GM23338 (cell line): ENCODE measurements at regions not wholly inside any gene's neighbourhood (a gene's known extent, or its start where the extent isn't known, plus 50 kb on each side); places are given as distances from the start of the nearest gene placed in this dataset.
A peak's percentile ranks its signal among the peaks of the same experiment; 100 is the strongest.

ENCODE experiments used
- ATAC-seq: fragments of 200-7000 bp; cut with Tn5 transposase; 3 replicates; pipeline ENCODE4 v1.9.1; 2020
- DNase-seq: peaks from one replicate; pipeline ENCODE4 v3.0.0-alpha.2; 2015; ENCODE audit warnings: low spot score
- H2AFZ ChIP-seq: fragments of 200-600 bp; sonication (generic); 2 replicates; pipeline ENCODE4 v1.8.0; 2016; ENCODE audit warnings: antibody characterized with exemption, mild to moderate bottlenecking, moderate library complexity
- H3F3A ChIP-seq: fragments of 200-600 bp; sonication (generic); replicated peaks from 2 replicates; pipeline ENCODE4 v1.8.0; 2017; ENCODE audit warnings: antibody characterized with exemption, mixed run types, low read depth
- H3K27ac ChIP-seq: fragments of 200-600 bp; sonication (generic); 2 replicates; pipeline ENCODE4 v1.6.1; 2016; ENCODE audit warnings: low read depth
- H3K27me3 ChIP-seq: fragments of 200-600 bp; sonication (generic); 2 replicates; pipeline ENCODE4 v1.8.0; 2016; ENCODE audit warnings: mild to moderate bottlenecking, mixed run types, moderate library complexity; ENCODE audit not compliant: insufficient read depth
- H3K36me3 ChIP-seq: fragments of 200-600 bp; sonication (generic); 2 replicates; pipeline ENCODE4 v1.8.0; 2016; ENCODE audit warnings: mild to moderate bottlenecking; ENCODE audit not compliant: insufficient read depth
- H3K4me1 ChIP-seq: fragments of 200-600 bp; sonication (generic); 2 replicates; pipeline ENCODE4 v1.8.0; 2016; ENCODE audit warnings: mild to moderate bottlenecking, moderate library complexity; ENCODE audit not compliant: insufficient read depth
- H3K4me2 ChIP-seq: fragments of 200-600 bp; sonication (generic); 2 replicates; pipeline ENCODE4 v1.7.1; 2017; ENCODE audit warnings: mixed run types
- H3K4me3 ChIP-seq: fragments of 200-600 bp; sonication (generic); 2 replicates; pipeline ENCODE4 v1.6.1; 2016; ENCODE audit warnings: mixed run types
- H3K79me2 ChIP-seq: fragments of 200-600 bp; sonication (generic); replicated peaks from 2 replicates; pipeline ENCODE4 v1.8.0; 2017; ENCODE audit warnings: mild to moderate bottlenecking; ENCODE audit not compliant: insufficient read depth
- H3K9me2 ChIP-seq: fragments of 200-600 bp; sonication (generic); 2 replicates; pipeline ENCODE4 v1.8.0; 2017; ENCODE audit not compliant: insufficient read depth
- H4K20me1 ChIP-seq: fragments of 200-600 bp; sonication (generic); replicated peaks from 2 replicates; pipeline ENCODE4 v1.8.0; 2017; ENCODE audit warnings: mild to moderate bottlenecking; ENCODE audit not compliant: insufficient read depth
- H3K27ac Mint-ChIP-seq: 2 replicates; pipeline ENCODE4 v1.8.0; 2020; ENCODE audit warnings: inconsistent platforms, mild to moderate bottlenecking, moderate library complexity, mixed read lengths
- H3K27me3 Mint-ChIP-seq: 3 replicates; pipeline ENCODE4 v1.8.0; 2022; ENCODE audit warnings: low read depth, mild to moderate bottlenecking, moderate library complexity, mixed read lengths, inconsistent platforms; ENCODE audit not compliant: insufficient read depth, poor library complexity
- H3K36me3 Mint-ChIP-seq: 3 replicates; pipeline ENCODE4 v1.8.0; 2021; ENCODE audit warnings: low read depth, mild to moderate bottlenecking, inconsistent platforms, moderate library complexity, mixed read lengths
- H3K4me1 Mint-ChIP-seq: 3 replicates; pipeline ENCODE4 v1.8.0; 2020; ENCODE audit warnings: mild to moderate bottlenecking, inconsistent platforms, mixed read lengths
- H3K4me3 Mint-ChIP-seq: 3 replicates; pipeline ENCODE4 v1.8.0; 2021; ENCODE audit warnings: moderate library complexity, mild to moderate bottlenecking, inconsistent platforms, mixed read lengths
- H3K9me3 Mint-ChIP-seq: 3 replicates; pipeline ENCODE4 v1.8.0; 2020; ENCODE audit warnings: moderate library complexity, mild to moderate bottlenecking, inconsistent platforms, mixed read lengths
- CTCF ChIP-seq, 2 experiments: fragments of 200-600 bp in 1 of 2; sonication (generic) in 1 of 2; conservative IDR thresholded peaks; 2 replicates each; pipeline versions ENCODE4 v1.5.1 to v1.6.1; 2016 to 2017; ENCODE audit warnings: antibody characterized with exemption in 2 of 2, low read depth in 2 of 2, mild to moderate bottlenecking in 2 of 2, moderate library complexity in 1 of 2
- EZH2 ChIP-seq: fragments of 200-600 bp; sonication (generic); IDR thresholded peaks from one replicate; pipeline ENCODE4 v1.8.0; 2017; ENCODE audit warnings: antibody characterized with exemption, mild to moderate bottlenecking, low read depth; ENCODE audit not compliant: unreplicated experiment
- NANOG ChIP-seq: IDR thresholded peaks from 2 replicates; pipeline ENCODE4 v1.6.1; 2016; ENCODE audit warnings: antibody characterized with exemption, borderline replicate concordance
- POLR2AphosphoS5 ChIP-seq: IDR thresholded peaks from 2 replicates; pipeline ENCODE4 v1.6.1; 2016; ENCODE audit warnings: antibody characterized with exemption, low read depth
- STAT1 ChIP-seq: IDR thresholded peaks from one replicate; pipeline ENCODE4 v1.6.1; 2016; ENCODE audit warnings: antibody characterized with exemption; ENCODE audit not compliant: unreplicated experiment
- ZNF114 ChIP-seq: fragments of 250-450 bp; sonication (Bioruptor Pico); IDR thresholded peaks from 2 replicates; pipeline ENCODE4 v1.5.0; 2020; ENCODE audit warnings: mild to moderate bottlenecking, moderate library complexity
- ZNF331 ChIP-seq: fragments of 250-450 bp; sonication (Bioruptor Pico); IDR thresholded peaks from 2 replicates; pipeline ENCODE4 v1.5.0; 2020; ENCODE audit warnings: low read depth, mild to moderate bottlenecking, moderate library complexity
- TF ChIP-seq, protein P1 (sequence below): IDR thresholded peaks from 2 replicates; pipeline ENCODE4 v1.6.1; 2016; ENCODE audit warnings: antibody characterized with exemption
- TF ChIP-seq, protein P2 (sequence below): fragments of 250-450 bp; sonication (Bioruptor Pico); IDR thresholded peaks from 2 replicates; pipeline ENCODE4 v1.5.0; 2020; ENCODE audit warnings: mild to moderate bottlenecking, moderate library complexity
- TF ChIP-seq, protein P3 (sequence below): IDR thresholded peaks from one replicate; pipeline ENCODE4 v1.6.1; 2018; ENCODE audit warnings: antibody characterized with exemption; ENCODE audit not compliant: unreplicated experiment

DNA sequence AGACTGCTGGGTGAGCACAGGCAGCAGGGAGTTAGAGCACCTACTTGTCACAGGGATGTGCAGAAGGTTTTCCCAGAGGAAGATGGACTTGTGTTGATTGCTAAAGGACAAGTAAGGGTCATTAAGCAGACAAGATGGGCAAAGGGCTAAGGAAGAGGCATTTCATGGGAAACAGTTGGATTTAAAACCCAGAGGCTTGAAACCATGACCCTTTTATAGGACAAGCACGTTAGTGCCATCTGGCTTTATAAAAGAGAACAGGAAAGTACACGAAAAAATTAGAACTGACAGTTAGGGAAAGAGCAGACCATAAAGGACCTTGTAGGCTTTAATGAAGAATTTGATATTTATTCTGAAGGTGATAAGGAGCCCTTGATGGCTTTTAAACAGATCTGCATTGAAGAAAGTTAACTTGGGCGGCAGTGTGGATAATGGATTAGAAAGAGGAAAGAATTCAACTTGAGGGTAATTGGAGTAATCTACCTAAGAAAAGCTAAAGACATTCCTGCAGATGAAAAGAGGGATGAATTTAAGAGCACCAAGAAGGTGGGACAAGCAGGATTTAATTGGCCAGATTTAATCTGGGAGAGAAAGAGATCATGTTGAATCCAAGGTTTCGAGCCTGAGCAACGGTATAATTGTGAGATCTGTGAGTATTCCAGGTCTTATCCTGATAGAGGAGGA is 68.6 kb downstream of the ZC3H11B start:
- DNase-seq (peak; percentile 51), ATAC-seq (peak; percentile 34)
- Mint-ChIP-seq H3K4me3 (no peak overlapping the region; the same call in 2 of the 3 replicates), H3K9me3 (peaks cover 9% of the 10 kb centered on the region), H3K27ac (peak overlapping the region; percentile 7; the same call in 1 of the 2 replicates), H3K36me3 (peaks cover 4% of the 10 kb centered on the region), H3K4me1 (peaks cover 19% of the 10 kb centered on the region), H3K27me3 (no peaks in the 10 kb centered on the region)
- Histone ChIP-seq H2AFZ (no peak overlapping the region), H3K36me3 (no peaks in the 10 kb centered on the region), H4K20me1 (no peaks in the 10 kb centered on the region), H3K9me2 (peaks cover 13% of the 10 kb centered on the region; the same call in 1 of the 2 replicates), H3K4me3 (no peak overlapping the region), H3K79me2 (no peaks in the 10 kb centered on the region), H3K27me3 (no peaks in the 10 kb centered on the region), H3K27ac (no peak overlapping the region), H3K4me2 (peak overlapping the region; percentile 2; the same call in 1 of the 2 replicates), H3F3A (no peaks in the 10 kb centered on the region), H3K4me1 (peaks cover 20% of the 10 kb centered on the region)
- TF ChIP-seq NANOG (peak; percentile 34; the same call in 1 of the 2 replicates), CTCF (conservative IDR thresholded peaks at IDR 0.05; ENCODE audit: low read depth in 2 of 2) (peak in 1 of 2 experiments; percentile 7; a peak in 2 of 4 replicates), POLR2AphosphoS5 (no peak), ZNF114 (CRISPR knock-in tag) (no peak), ZNF331 (CRISPR knock-in tag) (no peak), STAT1 (no peak), EZH2 (no peak)
- TF ChIP-seq, protein P1, sequence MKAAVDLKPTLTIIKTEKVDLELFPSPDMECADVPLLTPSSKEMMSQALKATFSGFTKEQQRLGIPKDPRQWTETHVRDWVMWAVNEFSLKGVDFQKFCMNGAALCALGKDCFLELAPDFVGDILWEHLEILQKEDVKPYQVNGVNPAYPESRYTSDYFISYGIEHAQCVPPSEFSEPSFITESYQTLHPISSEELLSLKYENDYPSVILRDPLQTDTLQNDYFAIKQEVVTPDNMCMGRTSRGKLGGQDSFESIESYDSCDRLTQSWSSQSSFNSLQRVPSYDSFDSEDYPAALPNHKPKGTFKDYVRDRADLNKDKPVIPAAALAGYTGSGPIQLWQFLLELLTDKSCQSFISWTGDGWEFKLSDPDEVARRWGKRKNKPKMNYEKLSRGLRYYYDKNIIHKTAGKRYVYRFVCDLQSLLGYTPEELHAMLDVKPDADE: no peak
- TF ChIP-seq, protein P2, sequence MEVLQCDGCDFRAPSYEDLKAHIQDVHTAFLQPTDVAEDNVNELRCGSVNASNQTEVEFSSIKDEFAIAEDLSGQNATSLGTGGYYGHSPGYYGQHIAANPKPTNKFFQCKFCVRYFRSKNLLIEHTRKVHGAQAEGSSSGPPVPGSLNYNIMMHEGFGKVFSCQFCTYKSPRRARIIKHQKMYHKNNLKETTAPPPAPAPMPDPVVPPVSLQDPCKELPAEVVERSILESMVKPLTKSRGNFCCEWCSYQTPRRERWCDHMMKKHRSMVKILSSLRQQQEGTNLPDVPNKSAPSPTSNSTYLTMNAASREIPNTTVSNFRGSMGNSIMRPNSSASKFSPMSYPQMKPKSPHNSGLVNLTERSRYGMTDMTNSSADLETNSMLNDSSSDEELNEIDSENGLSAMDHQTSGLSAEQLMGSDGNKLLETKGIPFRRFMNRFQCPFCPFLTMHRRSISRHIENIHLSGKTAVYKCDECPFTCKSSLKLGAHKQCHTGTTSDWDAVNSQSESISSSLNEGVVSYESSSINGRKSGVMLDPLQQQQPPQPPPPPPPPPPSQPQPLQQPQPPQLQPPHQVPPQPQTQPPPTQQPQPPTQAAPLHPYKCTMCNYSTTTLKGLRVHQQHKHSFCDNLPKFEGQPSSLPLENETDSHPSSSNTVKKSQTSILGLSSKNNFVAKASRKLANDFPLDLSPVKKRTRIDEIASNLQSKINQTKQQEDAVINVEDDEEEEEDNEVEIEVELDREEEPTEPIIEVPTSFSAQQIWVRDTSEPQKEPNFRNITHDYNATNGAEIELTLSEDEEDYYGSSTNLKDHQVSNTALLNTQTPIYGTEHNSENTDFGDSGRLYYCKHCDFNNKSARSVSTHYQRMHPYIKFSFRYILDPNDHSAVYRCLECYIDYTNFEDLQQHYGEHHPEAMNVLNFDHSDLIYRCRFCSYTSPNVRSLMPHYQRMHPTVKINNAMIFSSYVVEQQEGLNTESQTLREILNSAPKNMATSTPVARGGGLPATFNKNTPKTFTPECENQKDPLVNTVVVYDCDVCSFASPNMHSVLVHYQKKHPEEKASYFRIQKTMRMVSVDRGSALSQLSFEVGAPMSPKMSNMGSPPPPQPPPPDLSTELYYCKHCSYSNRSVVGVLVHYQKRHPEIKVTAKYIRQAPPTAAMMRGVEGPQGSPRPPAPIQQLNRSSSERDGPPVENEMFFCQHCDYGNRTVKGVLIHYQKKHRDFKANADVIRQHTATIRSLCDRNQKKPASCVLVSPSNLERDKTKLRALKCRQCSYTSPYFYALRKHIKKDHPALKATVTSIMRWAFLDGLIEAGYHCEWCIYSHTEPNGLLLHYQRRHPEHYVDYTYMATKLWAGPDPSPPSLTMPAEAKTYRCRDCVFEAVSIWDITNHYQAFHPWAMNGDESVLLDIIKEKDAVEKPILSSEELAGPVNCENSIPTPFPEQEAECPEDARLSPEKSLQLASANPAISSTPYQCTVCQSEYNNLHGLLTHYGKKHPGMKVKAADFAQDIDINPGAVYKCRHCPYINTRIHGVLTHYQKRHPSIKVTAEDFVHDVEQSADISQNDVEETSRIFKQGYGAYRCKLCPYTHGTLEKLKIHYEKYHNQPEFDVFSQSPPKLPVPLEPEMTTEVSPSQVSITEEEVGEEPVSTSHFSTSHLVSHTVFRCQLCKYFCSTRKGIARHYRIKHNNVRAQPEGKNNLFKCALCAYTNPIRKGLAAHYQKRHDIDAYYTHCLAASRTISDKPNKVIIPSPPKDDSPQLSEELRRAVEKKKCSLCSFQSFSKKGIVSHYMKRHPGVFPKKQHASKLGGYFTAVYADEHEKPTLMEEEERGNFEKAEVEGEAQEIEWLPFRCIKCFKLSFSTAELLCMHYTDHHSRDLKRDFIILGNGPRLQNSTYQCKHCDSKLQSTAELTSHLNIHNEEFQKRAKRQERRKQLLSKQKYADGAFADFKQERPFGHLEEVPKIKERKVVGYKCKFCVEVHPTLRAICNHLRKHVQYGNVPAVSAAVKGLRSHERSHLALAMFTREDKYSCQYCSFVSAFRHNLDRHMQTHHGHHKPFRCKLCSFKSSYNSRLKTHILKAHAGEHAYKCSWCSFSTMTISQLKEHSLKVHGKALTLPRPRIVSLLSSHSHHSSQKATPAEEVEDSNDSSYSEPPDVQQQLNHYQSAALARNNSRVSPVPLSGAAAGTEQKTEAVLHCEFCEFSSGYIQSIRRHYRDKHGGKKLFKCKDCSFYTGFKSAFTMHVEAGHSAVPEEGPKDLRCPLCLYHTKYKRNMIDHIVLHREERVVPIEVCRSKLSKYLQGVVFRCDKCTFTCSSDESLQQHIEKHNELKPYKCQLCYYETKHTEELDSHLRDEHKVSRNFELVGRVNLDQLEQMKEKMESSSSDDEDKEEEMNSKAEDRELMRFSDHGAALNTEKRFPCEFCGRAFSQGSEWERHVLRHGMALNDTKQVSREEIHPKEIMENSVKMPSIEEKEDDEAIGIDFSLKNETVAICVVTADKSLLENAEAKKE (CRISPR knock-in tag): no peak
- TF ChIP-seq, protein P3, sequence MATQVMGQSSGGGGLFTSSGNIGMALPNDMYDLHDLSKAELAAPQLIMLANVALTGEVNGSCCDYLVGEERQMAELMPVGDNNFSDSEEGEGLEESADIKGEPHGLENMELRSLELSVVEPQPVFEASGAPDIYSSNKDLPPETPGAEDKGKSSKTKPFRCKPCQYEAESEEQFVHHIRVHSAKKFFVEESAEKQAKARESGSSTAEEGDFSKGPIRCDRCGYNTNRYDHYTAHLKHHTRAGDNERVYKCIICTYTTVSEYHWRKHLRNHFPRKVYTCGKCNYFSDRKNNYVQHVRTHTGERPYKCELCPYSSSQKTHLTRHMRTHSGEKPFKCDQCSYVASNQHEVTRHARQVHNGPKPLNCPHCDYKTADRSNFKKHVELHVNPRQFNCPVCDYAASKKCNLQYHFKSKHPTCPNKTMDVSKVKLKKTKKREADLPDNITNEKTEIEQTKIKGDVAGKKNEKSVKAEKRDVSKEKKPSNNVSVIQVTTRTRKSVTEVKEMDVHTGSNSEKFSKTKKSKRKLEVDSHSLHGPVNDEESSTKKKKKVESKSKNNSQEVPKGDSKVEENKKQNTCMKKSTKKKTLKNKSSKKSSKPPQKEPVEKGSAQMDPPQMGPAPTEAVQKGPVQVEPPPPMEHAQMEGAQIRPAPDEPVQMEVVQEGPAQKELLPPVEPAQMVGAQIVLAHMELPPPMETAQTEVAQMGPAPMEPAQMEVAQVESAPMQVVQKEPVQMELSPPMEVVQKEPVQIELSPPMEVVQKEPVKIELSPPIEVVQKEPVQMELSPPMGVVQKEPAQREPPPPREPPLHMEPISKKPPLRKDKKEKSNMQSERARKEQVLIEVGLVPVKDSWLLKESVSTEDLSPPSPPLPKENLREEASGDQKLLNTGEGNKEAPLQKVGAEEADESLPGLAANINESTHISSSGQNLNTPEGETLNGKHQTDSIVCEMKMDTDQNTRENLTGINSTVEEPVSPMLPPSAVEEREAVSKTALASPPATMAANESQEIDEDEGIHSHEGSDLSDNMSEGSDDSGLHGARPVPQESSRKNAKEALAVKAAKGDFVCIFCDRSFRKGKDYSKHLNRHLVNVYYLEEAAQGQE: no peak
